ENCODE measurements at regions not wholly inside any gene's neighbourhood (a gene's known extent, or its start where the extent isn't known, plus 50 kb on each side); places are given as distances from the start of the nearest gene placed in this dataset.
A peak's percentile ranks its signal among the peaks of the same experiment; 100 is the strongest.

GRCh38 chr9:118183576-118183975 is 479.4 kb downstream of the TLR4 start (continued):
- no peak for TF ChIP-seq REST (IDR thresholded peaks at IDR 0.05)

- H3K27ac ChIP-seq = no peak overlapping the region
- ATAC-seq = no peak
- no peak for DNase-seq (ENCODE audit: low read depth in 1 of 2, low spot score in 1 of 2)
- H3K4me3 ChIP-seq = no peak overlapping the region
- no peaks in the 10 kb centered on the region for H3K4me1 ChIP-seq
- POLR2A ChIA-PET = no interaction called here
- no peak for FAIRE-seq
- no peak overlapping the region for H3K4me2 ChIP-seq
- TF ChIP-seq HDAC2 (IDR thresholded peaks at IDR 0.05) (no peak), E2F6 (IDR thresholded peaks at IDR 0.05; ENCODE audit: borderline replicate concordance, low read depth) (no peak), EHF (CRISPR knock-in tag; IDR thresholded peaks at IDR 0.05) (no peak), TFCP2L1 (CRISPR knock-in tag; IDR thresholded peaks at IDR 0.05) (no peak), MYC (IDR thresholded peaks at IDR 0.05; ENCODE audit: borderline replicate concordance, low read length) (no peak), RCOR1 (IDR thresholded peaks at IDR 0.05; ENCODE audit: low read depth, low read length) (no peak), USF2 (IDR thresholded peaks at IDR 0.05) (no peak), NR3C1 (IDR thresholded peaks at IDR 0.05) (no peak), RFX5 (IDR thresholded peaks at IDR 0.05) (no peak), CEBPB (IDR thresholded peaks at IDR 0.05) (no peak), SREBF2 (IDR thresholded peaks at IDR 0.05) (no peak), HOXB13 (CRISPR knock-in tag; IDR thresholded peaks at IDR 0.05; ENCODE audit: low read depth) (no peak), NFE2L2 (conservative IDR thresholded peaks at IDR 0.05; ENCODE audit: low read length) (no peak), CHD2 (IDR thresholded peaks at IDR 0.05; ENCODE audit: low read length, partially characterized antibody) (no peak), ESRRA (IDR thresholded peaks at IDR 0.05; ENCODE audit: borderline replicate concordance, low read length) (no peak), FOXS1 (CRISPR knock-in tag; IDR thresholded peaks at IDR 0.05) (no peak), KDM1A (IDR thresholded peaks at IDR 0.05; ENCODE audit: low read depth) (no peak), HES2 (IDR thresholded peaks at IDR 0.05) (no peak)
- WGBS (ENCODE audit: missing lambda C conversion rate) = 10% methylated on average over 1 of the region's 1 CpG
- no peaks in the 10 kb centered on the region for H3K9me3 ChIP-seq
- CTCF ChIA-PET = interaction anchor here (1.0 kb wide), 1 partner anchor 17 kb away, joined by 3 read pairs; no protein-coding TSS in a partner anchor
Measured at GRCh38 chr9:118187408-118187807, 483.2 kb downstream of the TLR4 start.

GRCh38 chr9:118189615-118190014 is 485.4 kb downstream of the TLR4 start:
- FAIRE-seq = no peak
- H3K4me2 ChIP-seq = no peak overlapping the region
- CTCF ChIA-PET = interaction anchor here (1.1 kb wide), 1 partner anchor 20 kb away, joined by 4 read pairs; no protein-coding TSS in a partner anchor
- WGBS (ENCODE audit: missing lambda C conversion rate) = 61% methylated on average over 3 of the region's 3 CpGs
- no peak overlapping the region for H3K4me3 ChIP-seq
- no peak overlapping the region for H3K27ac ChIP-seq
- POLR2A ChIA-PET = no interaction called here
- no peak for ATAC-seq
- no peaks in the 10 kb centered on the region for H3K9me3 ChIP-seq
- TF ChIP-seq JUNB (IDR thresholded peaks at IDR 0.05) (no peak), CEBPB (IDR thresholded peaks at IDR 0.05) (peak in 1 of 2 experiments; percentile 40; a peak in 1 of 4 replicates)
- DNase-seq (ENCODE audit: low read depth in 1 of 2, low spot score in 1 of 2) = no peak
- H3K4me1 ChIP-seq = no peaks in the 10 kb centered on the region

Measured in A549 (cell line).